ENCODE measurements at regions not wholly inside any gene's neighbourhood (a gene's known extent, or its start where the extent isn't known, plus 50 kb on each side); places are given as distances from the start of the nearest gene placed in this dataset.

- ATAC-seq = no peak
Measured at GRCh38 chr15:87213626-87214025, 1042.9 kb downstream of the NTRK3 start.

GRCh38 chr15:87212041-87212440 lies 1044.5 kb downstream of the NTRK3 start:
- no peak for TF ChIP-seq CSRNP3 (CRISPR knock-in tag; IDR thresholded peaks at IDR 0.05)
- no peak for TF ChIP-seq SNAI2 (CRISPR knock-in tag; IDR thresholded peaks at IDR 0.05)
- no peak for TF ChIP-seq ZC3H10 (CRISPR knock-in tag; IDR thresholded peaks at IDR 0.05)
- TF ChIP-seq TSHZ2 (CRISPR knock-in tag; IDR thresholded peaks at IDR 0.05) = no peak
- no peak for TF ChIP-seq ARNTL (CRISPR knock-in tag; IDR thresholded peaks at IDR 0.05; ENCODE audit: borderline replicate concordance, low read depth)
- TF ChIP-seq RARB (CRISPR knock-in tag; IDR thresholded peaks at IDR 0.05) = no peak
- TF ChIP-seq ESRRG (CRISPR knock-in tag; IDR thresholded peaks at IDR 0.05) = no peak
- TF ChIP-seq TCF4 (CRISPR knock-in tag; IDR thresholded peaks at IDR 0.05; ENCODE audit: borderline replicate concordance) = no peak
- peak; percentile 47 for ATAC-seq

More at GRCh38 chr15:87213626-87214025, 1042.9 kb downstream of the NTRK3 start:
- TF ChIP-seq ZNF565 (CRISPR knock-in tag; conservative IDR thresholded peaks at IDR 0.05; ENCODE audit: low read depth) = no peak
- no peak for TF ChIP-seq ISL1 (CRISPR knock-in tag; IDR thresholded peaks at IDR 0.05)
- no peak for TF ChIP-seq RARB (CRISPR knock-in tag; IDR thresholded peaks at IDR 0.05)
- TF ChIP-seq CSRNP3 (CRISPR knock-in tag; IDR thresholded peaks at IDR 0.05) = no peak
- TF ChIP-seq BACH2 (CRISPR knock-in tag; IDR thresholded peaks at IDR 0.05; ENCODE audit: borderline replicate concordance) = no peak
- TF ChIP-seq ESRRG (CRISPR knock-in tag; IDR thresholded peaks at IDR 0.05) = no peak

- ATAC-seq = no peak
Measured at GRCh38 chr15:87211547-87211946, 1045.0 kb downstream of the NTRK3 start.

More at GRCh38 chr15:87211547-87211946, 1045.0 kb downstream of the NTRK3 start:
- TF ChIP-seq POU6F1 (CRISPR knock-in tag; IDR thresholded peaks at IDR 0.05; ENCODE audit: borderline replicate concordance, low read depth) (no peak), ISL1 (CRISPR knock-in tag; IDR thresholded peaks at IDR 0.05) (no peak), TCF4 (CRISPR knock-in tag; IDR thresholded peaks at IDR 0.05; ENCODE audit: borderline replicate concordance) (no peak), RARB (CRISPR knock-in tag; IDR thresholded peaks at IDR 0.05) (no peak), ZNF70 (CRISPR knock-in tag; IDR thresholded peaks at IDR 0.05) (no peak), ZFP30 (CRISPR knock-in tag; IDR thresholded peaks at IDR 0.05) (no peak), ZFP3 (CRISPR knock-in tag; IDR thresholded peaks at IDR 0.05) (no peak), GLIS3 (CRISPR knock-in tag; IDR thresholded peaks at IDR 0.05) (no peak), ARNTL (CRISPR knock-in tag; IDR thresholded peaks at IDR 0.05; ENCODE audit: borderline replicate concordance, low read depth) (no peak), CREB5 (CRISPR knock-in tag; IDR thresholded peaks at IDR 0.05; ENCODE audit: low read depth) (no peak), ZNF565 (CRISPR knock-in tag; conservative IDR thresholded peaks at IDR 0.05; ENCODE audit: low read depth) (no peak), TOX (CRISPR knock-in tag; IDR thresholded peaks at IDR 0.05; ENCODE audit: borderline replicate concordance) (no peak), OSR1 (CRISPR knock-in tag; IDR thresholded peaks at IDR 0.05) (no peak)

All from SK-N-SH treated with all-trans-retinoic acid at 6 μM for 48 hours (cell line).